DMS79 (cell line): ENCODE measurements at regions not wholly inside any gene's neighbourhood (a gene's known extent, or its start where the extent isn't known, plus 50 kb on each side); places are given as distances from the start of the nearest gene placed in this dataset.

Experiments used
- DNase-seq: peaks from one replicate; lab custom pipeline; 2025; lab: John Stamatoyannopoulos, UW

DNA sequence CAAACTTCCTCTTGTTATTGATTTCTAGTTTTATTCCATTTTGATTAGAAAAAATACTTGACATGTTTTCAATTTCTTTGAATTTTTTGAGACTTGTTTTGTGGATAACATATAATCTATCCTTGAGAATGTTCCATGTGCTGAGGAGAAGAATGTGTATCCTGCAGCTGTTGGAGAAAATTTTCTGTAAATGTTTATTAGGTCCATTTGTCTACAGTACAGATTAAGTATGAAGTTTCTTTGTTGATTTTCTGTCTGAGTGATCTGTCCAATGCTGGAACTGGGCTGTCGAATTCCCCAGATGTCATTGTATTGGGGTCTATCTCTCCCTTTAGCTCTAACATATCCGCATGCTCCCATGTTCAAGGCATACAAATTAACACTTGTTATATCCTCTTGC lies 251.2 kb downstream of the CSNK1G3 start:
- DNase-seq = no peak

GRCh38 chr5:123756816-123757215 lies 244.8 kb downstream of the CSNK1G3 start:
- DNase-seq = no peak

GRCh38 chr5:123756318-123756665 lies 244.3 kb downstream of the CSNK1G3 start:
- no peak for DNase-seq

DNA sequence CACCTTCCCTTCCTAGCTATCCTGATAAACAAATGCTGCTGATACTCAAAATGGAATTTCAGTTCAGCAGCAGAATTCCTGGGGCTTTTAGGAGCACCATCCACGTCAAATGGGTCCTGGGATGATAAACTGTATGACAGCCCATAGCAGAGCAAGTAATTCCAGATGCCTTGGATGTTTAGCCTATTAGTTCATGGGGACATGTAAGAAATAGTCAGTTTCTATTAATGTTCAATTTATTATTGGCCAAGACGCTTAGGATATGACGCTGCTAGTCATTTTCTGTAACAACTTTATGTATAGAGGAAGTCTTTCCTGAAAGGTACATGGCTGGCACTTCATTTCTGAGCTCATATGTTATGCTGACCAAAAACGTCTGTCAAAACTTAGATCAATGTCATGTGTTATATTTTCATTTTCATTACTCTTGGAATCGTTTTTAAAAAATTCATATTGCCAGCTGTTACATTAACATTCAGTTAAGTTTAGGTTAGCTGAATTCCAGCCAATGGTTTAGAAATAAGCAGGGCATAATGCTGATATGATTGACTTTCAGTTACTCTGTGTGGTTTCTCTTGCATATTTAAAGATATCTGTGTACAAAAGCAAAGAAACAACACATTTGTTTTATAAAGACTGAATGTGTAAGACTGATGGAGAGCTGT lies 243.8 kb downstream of the CSNK1G3 start:
- DNase-seq = no peak

- DNase-seq = no peak
Measured at GRCh38 chr5:123754908-123755307, 242.9 kb downstream of the CSNK1G3 start.

DNA sequence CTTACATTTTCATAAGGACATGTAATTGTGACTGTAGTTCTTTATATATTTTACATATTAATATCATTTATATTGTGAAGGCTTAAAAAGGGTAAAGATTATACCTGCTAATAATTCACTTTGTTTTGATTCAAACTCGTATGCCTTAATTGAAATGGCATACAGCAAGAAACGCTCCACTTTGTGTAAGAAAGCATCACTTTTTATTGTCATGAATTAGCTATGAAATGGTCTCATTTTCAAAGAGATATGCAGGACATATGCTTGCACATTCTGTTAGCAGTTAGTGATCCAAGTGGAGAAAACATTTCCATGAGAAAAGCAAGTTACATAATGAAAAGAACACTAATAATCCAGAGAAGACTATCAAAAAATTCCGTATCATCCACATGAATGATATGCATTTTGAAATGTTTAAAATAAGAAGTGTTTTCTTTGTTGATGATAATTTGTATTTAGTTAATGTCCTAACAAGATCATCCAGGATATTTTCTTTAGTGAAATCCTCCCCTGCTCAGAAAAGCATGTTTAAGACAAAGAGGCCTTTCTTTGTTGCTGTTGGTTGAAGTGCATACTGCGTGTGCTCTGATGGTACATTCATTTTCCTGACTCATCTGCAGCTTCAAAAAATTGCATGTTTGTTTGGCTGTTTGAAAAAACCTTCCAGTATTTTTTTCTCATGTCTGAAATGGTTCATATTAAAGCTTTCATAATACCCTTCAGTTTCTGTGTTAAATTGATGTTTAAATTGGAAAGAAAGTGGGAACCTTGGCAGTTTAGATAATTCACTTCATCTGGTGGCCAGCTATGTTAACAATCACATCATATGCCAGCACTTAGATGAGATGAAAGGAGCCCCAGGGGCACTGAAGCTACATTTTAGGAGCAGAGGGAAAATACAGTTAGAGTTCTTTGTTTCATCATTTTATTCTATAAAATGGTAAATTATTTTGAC lies 242.2 kb downstream of the CSNK1G3 start:
- no peak for DNase-seq

DNA sequence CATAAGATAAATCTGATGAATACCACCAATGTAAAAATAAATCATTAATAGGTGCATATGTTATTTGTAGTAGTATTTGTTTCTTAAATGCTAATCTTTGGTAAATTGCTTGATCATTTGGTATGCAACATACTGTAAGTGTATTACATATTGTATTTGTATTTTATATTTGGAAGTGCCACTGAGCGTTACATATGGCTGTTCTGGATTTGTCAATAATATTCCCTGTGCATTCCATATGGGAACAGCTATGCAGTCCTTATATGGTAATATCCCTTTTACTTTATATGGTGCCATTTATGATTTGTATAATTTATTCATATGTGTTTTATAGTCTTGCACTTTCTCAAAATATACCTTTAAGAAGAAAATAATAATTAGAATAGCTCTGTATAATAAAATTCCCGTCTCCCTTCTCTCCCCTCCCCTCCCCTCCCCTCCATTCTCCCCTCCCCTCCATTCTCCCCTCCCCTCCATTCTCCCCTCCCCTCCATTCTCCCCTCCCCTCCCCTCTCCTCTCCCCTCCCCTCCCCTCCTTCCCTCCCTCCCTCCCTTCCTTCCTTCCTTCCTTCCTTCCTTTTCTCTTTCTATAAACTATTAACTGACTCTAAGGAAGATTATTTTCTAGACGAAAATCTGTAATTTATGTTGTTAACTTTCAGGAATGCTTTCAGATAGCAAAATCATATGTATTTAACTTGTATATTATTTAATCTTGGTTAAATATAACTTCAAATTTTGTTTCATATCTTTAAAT lies 241.4 kb downstream of the CSNK1G3 start:
- no peak for DNase-seq

GRCh38 chr5:123752552-123753179 lies 240.7 kb downstream of the CSNK1G3 start:
- no peak for DNase-seq

DNA sequence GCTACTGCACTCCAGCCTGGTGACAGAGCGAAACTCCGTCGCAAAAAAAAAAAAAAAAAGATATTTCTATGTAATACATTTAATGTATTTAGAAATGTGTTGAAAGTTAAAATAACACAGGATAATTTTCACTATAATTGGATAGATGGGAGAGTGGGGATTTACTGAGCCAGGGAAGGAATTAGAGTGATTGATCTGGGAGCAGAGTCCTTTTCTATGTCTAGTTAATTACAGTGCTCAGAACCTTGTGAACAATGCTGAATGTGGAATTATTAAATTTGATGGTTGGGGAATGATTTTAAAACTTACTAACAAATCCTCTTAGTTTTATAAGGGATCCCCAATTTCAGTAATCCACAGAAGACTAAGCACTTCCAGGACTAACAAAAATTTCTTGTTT lies 239.7 kb downstream of the CSNK1G3 start:
- DNase-seq = no peak

GRCh38 chr5:123748239-123748638 lies 236.3 kb downstream of the CSNK1G3 start:
- DNase-seq = no peak

GRCh38 chr5:123746683-123747360 lies 234.8 kb downstream of the CSNK1G3 start:
- no peak for DNase-seq

- DNase-seq = no peak
Measured at GRCh38 chr5:123743990-123744583, 232.1 kb downstream of the CSNK1G3 start.

GRCh38 chr5:123735384-123735783 lies 223.4 kb downstream of the CSNK1G3 start:
- no peak for DNase-seq

GRCh38 chr5:123732257-123732656 lies 220.3 kb downstream of the CSNK1G3 start:
- no peak for DNase-seq

GRCh38 chr5:123722451-123722850 lies 210.5 kb downstream of the CSNK1G3 start:
- no peak for DNase-seq

- DNase-seq = no peak
Measured at GRCh38 chr5:123721675-123722276, 209.8 kb downstream of the CSNK1G3 start.

DNA sequence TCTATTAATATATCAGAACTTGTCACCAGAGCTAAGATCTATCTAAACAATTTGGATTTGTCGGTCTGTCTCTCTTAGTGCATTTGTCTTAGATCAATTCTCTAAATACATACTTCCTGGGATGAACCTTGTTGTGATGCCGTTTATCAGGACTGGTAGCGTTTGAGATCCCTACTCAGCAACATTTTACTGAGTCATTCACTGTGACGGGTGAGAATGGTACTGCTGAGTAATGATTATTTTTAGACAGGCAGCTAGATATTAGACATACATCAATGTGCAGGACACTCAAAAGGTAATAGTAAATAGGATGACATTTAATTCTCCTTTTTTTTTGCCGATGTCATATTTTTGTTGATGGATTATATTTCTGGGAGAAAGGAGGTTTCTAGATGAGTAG lies 209.0 kb downstream of the CSNK1G3 start:
- no peak for DNase-seq

GRCh38 chr5:123720339-123720738 lies 208.4 kb downstream of the CSNK1G3 start:
- no peak for DNase-seq

GRCh38 chr5:123719004-123719403 lies 207.0 kb downstream of the CSNK1G3 start:
- no peak for DNase-seq

- DNase-seq = no peak
Measured at GRCh38 chr5:123718238-123718637, 206.3 kb downstream of the CSNK1G3 start.

GRCh38 chr5:123717139-123717538 lies 205.2 kb downstream of the CSNK1G3 start:
- DNase-seq = no peak
